Endothelial cell of umbilical vein (primary cell): ENCODE measurements at regions not wholly inside any gene's neighbourhood (a gene's known extent, or its start where the extent isn't known, plus 50 kb on each side); places are given as distances from the start of the nearest gene placed in this dataset.
A peak's percentile ranks its signal among the peaks of the same experiment; 100 is the strongest.

Source experiments
- BruUV-seq: library from RNA; stranded (reverse); fragments of 400-500 nt; replicated peaks from 2 replicates; lab custom pipeline; 2021; lab: Mats Ljungman, UMichigan
- CTCF ChIA-PET: fragments of 300-600, 350-600 bp; sonication (Branson Sonifier 250); formaldehyde crosslinking; loops from one replicate; lab custom pipeline; 2021; ENCODE audit warnings: antibody characterized with exemption, inconsistent platforms; lab: Charles Lee
- POLR2A ChIA-PET: fragments of 300-600, 350-600 bp; sonication (Branson Sonifier 250); formaldehyde crosslinking; loops from one replicate; lab custom pipeline; 2021; ENCODE audit warnings: antibody characterized with exemption, inconsistent platforms; lab: Charles Lee
- DNase-seq: peaks from one replicate; pipeline ENCODE4 v3.0.0-alpha.2; 2011; ENCODE audit warnings: low read depth, low spot score
- FAIRE-seq: peaks from 2 replicates; lab custom pipeline; 2011; peaks lifted over from hg19 to GRCh38; lab: Jason Lieb, UNC
- H2AFZ ChIP-seq: 2 replicates; pipeline ENCODE4 v1.6.0; 2012; ENCODE audit warnings: low read depth, low read length, control low read depth, inconsistent platforms
- H3K27ac ChIP-seq: 2 replicates; pipeline ENCODE4 v1.5.1; 2011; ENCODE audit warnings: low read depth, mild to moderate bottlenecking, control low read depth, low read length, moderate library complexity; ENCODE audit not compliant: insufficient read depth
- H3K27me3 ChIP-seq, 2 experiments: 2 replicates each; pipeline versions ENCODE4 v1.6.0 to v1.6.1; 2011; ENCODE audit warnings: low read length in 2 of 2, mixed read lengths in 1 of 2; ENCODE audit not compliant: control insufficient read depth in 2 of 2, insufficient read depth in 2 of 2
- H3K36me3 ChIP-seq, 2 experiments: 2 replicates in 1 of 2; 3 replicates in 1 of 2; pipeline ENCODE4 v1.5.1; 2011; ENCODE audit warnings: low read length in 2 of 2, mild to moderate bottlenecking in 1 of 2, moderate library complexity in 1 of 2; ENCODE audit not compliant: control insufficient read depth in 2 of 2, insufficient read depth in 2 of 2; ENCODE audit errors: extremely low read depth in 1 of 2
- H3K4me1 ChIP-seq: 3 replicates; pipeline ENCODE4 v1.5.1; 2011; ENCODE audit warnings: mild to moderate bottlenecking, low read length; ENCODE audit not compliant: control insufficient read depth, insufficient read depth; ENCODE audit errors: extremely low read depth
- H3K4me2 ChIP-seq: 2 replicates; pipeline ENCODE4 v1.6.1; 2011; ENCODE audit warnings: low read length, control low read depth, mixed read lengths; ENCODE audit not compliant: insufficient read depth
- H3K4me3 ChIP-seq, 3 experiments: fragments of 200-600 bp in 1 of 3; sonication (generic), shearing (Covaris generic) in 1 of 3; replicated peaks in 1 of 3; 2 replicates each; pipeline ENCODE4 v1.5.1; 2011 to 2016; ENCODE audit warnings: control low read depth in 3 of 3, low read length in 3 of 3, mild to moderate bottlenecking in 2 of 3, inconsistent platforms in 1 of 3, low read depth in 1 of 3, moderate library complexity in 1 of 3; ENCODE audit not compliant: insufficient read depth in 1 of 3
- H3K79me2 ChIP-seq: 2 replicates; pipeline ENCODE4 v1.6.0; 2012; ENCODE audit warnings: low read length, inconsistent platforms; ENCODE audit not compliant: control insufficient read depth, insufficient read depth
- H3K9ac ChIP-seq: replicated peaks from 2 replicates; pipeline ENCODE3; 2011; ENCODE audit warnings: low read length, control low read depth; ENCODE audit not compliant: insufficient read depth; ENCODE audit errors: extremely low read depth
- H3K9me1 ChIP-seq: replicated peaks from 3 replicates; pipeline ENCODE4 v1.6.0; 2011; ENCODE audit warnings: mild to moderate bottlenecking, low read length; ENCODE audit not compliant: control insufficient read depth, insufficient read depth; ENCODE audit errors: extremely low read depth
- H3K9me3 ChIP-seq: replicated peaks from 2 replicates; pipeline ENCODE4 v1.5.1; 2012; ENCODE audit warnings: low read length, inconsistent platforms; ENCODE audit not compliant: control insufficient read depth, insufficient read depth
- H4K20me1 ChIP-seq: replicated peaks from 2 replicates; pipeline ENCODE3; 2011; ENCODE audit warnings: mild to moderate bottlenecking, low read length; ENCODE audit not compliant: control insufficient read depth, insufficient read depth; ENCODE audit errors: extremely low read depth
- EZH2 ChIP-seq: IDR thresholded peaks from 2 replicates; pipeline ENCODE4 v1.6.1; 2012; ENCODE audit warnings: borderline replicate concordance, low read depth, mild to moderate bottlenecking, moderate library complexity, low read length, inconsistent platforms; ENCODE audit not compliant: severe bottlenecking
- FOS ChIP-seq: IDR thresholded peaks from 2 replicates; pipeline ENCODE4 v1.6.1; 2011; ENCODE audit warnings: mild to moderate bottlenecking, low read length, moderate library complexity, borderline replicate concordance; ENCODE audit not compliant: insufficient read depth
- GATA2 ChIP-seq: IDR thresholded peaks from 2 replicates; pipeline ENCODE4 v1.7.0; 2011; ENCODE audit warnings: low read depth, mild to moderate bottlenecking, moderate library complexity, mixed read lengths, low read length; ENCODE audit not compliant: insufficient read length, insufficient read depth
- JUN ChIP-seq: IDR thresholded peaks from 2 replicates; pipeline ENCODE4 v1.6.1; 2011; ENCODE audit warnings: borderline replicate concordance, low read depth; ENCODE audit not compliant: insufficient read length, insufficient read depth
- MYC ChIP-seq: IDR thresholded peaks from one replicate; pipeline ENCODE4 v1.6.1; 2011; ENCODE audit warnings: mild to moderate bottlenecking, low read depth, low read length
- POLR2A ChIP-seq: IDR thresholded peaks from 2 replicates; pipeline ENCODE4 v1.6.1; 2012; ENCODE audit warnings: low read depth, mild to moderate bottlenecking, control low read depth, low read length
- POLR2AphosphoS5 ChIP-seq: IDR thresholded peaks from 2 replicates; pipeline ENCODE4 v1.6.1; 2012; ENCODE audit warnings: low read depth, mild to moderate bottlenecking, control low read depth, low read length, moderate library complexity; ENCODE audit not compliant: insufficient read depth
- dilution Hi-C: fragments of 300-500 bp; cut with MboI; formaldehyde crosslinking; loops from one replicate; pipeline ENCODE4 v1.15.0; 2019; ENCODE audit warnings: low sequenced_read_pairs; ENCODE audit not compliant: extremely low pct_ligation_motif_present
- intact Hi-C: fragments of 100-400 bp; cut with micrococcal nuclease; formaldehyde crosslinking; loops from one replicate; pipeline ENCODE4 v1.10.0; 2022
- TF ChIP-seq, protein P1 (sequence below): IDR thresholded peaks from 2 replicates; pipeline ENCODE4 v1.6.1; 2011; ENCODE audit not compliant: insufficient read depth, insufficient read length
- TF ChIP-seq, protein P2 (sequence below), 2 donors: IDR thresholded peaks; 1 replicate in 1 of 2; 2 replicates in 1 of 2; pipeline ENCODE4 v1.5.1; 2011; ENCODE audit warnings: low read length in 2 of 2, mild to moderate bottlenecking in 2 of 2, moderate library complexity in 2 of 2, control low read depth in 1 of 2, inconsistent platforms in 1 of 2, low read depth in 1 of 2; ENCODE audit not compliant: insufficient read depth in 1 of 2; ENCODE audit errors: extremely low read depth in 1 of 2

DNA sequence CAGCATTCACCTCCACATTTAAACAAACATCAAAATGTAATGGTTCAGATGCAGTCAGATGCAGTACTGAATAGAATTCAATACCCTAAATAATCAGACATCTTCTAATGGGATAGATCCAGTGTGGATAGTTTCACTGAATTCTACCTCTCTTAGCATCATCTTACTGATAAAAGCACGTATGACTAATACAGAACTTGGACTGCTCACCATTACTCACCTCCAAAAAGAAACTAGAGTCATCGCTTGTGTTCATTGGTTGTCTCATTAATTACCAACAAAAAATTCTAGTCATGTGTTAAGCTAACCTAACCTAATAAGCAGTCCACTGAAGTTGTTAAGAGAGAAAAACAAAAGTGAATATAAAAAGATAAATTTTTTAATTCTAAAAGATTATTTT lies 165.9 kb upstream of the IRAK1BP1 start:
- H4K20me1 ChIP-seq: no peaks in the 10 kb centered on the region
- no peaks in the 10 kb centered on the region for H3K9me1 ChIP-seq
- DNase-seq: no peak
- H3K27me3 ChIP-seq: peaks cover 2 to 7% of the 10 kb centered on the region in 2 experiments
- ChIA-PET POLR2A (no interaction called here), CTCF (interaction anchor here (1.3 kb wide), 1 partner anchor 10 kb away, joined by 3 read pairs; no protein-coding TSS in a partner anchor)
- TF ChIP-seq POLR2A (no peak), FOS (peak; percentile 41)
- H3K79me2 ChIP-seq: no peaks in the 10 kb centered on the region
- no peaks in the 10 kb centered on the region for H3K4me1 ChIP-seq
- no peaks in the 10 kb centered on the region for H3K9me3 ChIP-seq
- no peak overlapping the region for H3K4me3 ChIP-seq
- H3K36me3 ChIP-seq: no peaks in the 10 kb centered on the region
- dilution Hi-C loops (no loop called here), intact Hi-C loops (no loop called here)
- no peak overlapping the region for H3K9ac ChIP-seq
- H3K4me2 ChIP-seq: no peak overlapping the region
- no peak overlapping the region for H2AFZ ChIP-seq
- H3K27ac ChIP-seq: no peak overlapping the region
- FAIRE-seq: no peak
- BruUV-seq: no TSS peak

DNA sequence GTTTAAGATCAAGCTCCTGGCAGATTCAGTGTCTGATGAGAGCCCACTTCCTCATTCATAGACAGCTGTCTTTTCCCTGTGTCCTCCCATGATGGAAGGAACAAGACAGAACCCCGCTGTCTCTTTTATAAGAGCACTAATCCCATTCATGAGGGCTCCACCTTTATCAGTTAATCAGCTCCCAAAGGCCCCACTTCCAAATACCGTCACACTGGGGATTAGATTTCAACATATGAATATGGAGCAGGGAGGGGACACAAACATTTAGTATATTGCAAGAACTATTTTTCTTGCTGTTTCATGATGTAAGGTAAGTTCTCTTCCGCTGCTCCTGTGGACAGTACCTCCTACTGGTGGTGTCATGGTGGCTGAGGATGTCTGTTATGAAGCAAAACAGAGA lies 158.3 kb upstream of the IRAK1BP1 start:
- ChIA-PET CTCF (interaction anchor here (1.4 kb wide), 1 partner anchor 15 kb away, joined by 5 read pairs; no protein-coding TSS in a partner anchor), POLR2A (no interaction called here)
- FAIRE-seq (no peak), DNase-seq (no peak)
- Histone ChIP-seq H3K4me3 (no peak overlapping the region), H2AFZ (no peak overlapping the region), H3K27ac (no peak overlapping the region), H3K9me1 (no peaks in the 10 kb centered on the region), H3K9ac (no peak overlapping the region), H4K20me1 (no peaks in the 10 kb centered on the region), H3K79me2 (no peaks in the 10 kb centered on the region), H3K27me3 (peaks cover 3 to 6% of the 10 kb centered on the region in 2 experiments), H3K4me2 (no peak overlapping the region), H3K9me3 (no peaks in the 10 kb centered on the region), H3K4me1 (no peaks in the 10 kb centered on the region), H3K36me3 (no peaks in the 10 kb centered on the region)
- intact Hi-C loops (no loop called here), dilution Hi-C loops (no loop called here)
- TF ChIP-seq, protein P1, sequence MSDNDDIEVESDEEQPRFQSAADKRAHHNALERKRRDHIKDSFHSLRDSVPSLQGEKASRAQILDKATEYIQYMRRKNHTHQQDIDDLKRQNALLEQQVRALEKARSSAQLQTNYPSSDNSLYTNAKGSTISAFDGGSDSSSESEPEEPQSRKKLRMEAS: no peak
- TF ChIP-seq MYC (no peak), EZH2 (no peak), JUN (no peak), GATA2 (no peak), FOS (no peak), POLR2A (no peak), POLR2AphosphoS5 (no peak)
- TF ChIP-seq, protein P2, sequence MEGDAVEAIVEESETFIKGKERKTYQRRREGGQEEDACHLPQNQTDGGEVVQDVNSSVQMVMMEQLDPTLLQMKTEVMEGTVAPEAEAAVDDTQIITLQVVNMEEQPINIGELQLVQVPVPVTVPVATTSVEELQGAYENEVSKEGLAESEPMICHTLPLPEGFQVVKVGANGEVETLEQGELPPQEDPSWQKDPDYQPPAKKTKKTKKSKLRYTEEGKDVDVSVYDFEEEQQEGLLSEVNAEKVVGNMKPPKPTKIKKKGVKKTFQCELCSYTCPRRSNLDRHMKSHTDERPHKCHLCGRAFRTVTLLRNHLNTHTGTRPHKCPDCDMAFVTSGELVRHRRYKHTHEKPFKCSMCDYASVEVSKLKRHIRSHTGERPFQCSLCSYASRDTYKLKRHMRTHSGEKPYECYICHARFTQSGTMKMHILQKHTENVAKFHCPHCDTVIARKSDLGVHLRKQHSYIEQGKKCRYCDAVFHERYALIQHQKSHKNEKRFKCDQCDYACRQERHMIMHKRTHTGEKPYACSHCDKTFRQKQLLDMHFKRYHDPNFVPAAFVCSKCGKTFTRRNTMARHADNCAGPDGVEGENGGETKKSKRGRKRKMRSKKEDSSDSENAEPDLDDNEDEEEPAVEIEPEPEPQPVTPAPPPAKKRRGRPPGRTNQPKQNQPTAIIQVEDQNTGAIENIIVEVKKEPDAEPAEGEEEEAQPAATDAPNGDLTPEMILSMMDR (IDR thresholded peaks at IDR 0.05; ENCODE audit: extremely low read depth in 1 of 2, insufficient read depth in 1 of 2, low read depth in 1 of 2, low read length in 2 of 2): no peak
- no TSS peak for BruUV-seq
